Mesenteric fat pad (tissue), 1 donor: ENCODE measurements at regions not wholly inside any gene's neighbourhood (a gene's known extent, or its start where the extent isn't known, plus 50 kb on each side); places are given as distances from the start of the nearest gene placed in this dataset.
"Not testable (repeated sequence)": the region's sequence is repeated elsewhere in the genome, so short reads cannot be mapped to it uniquely, and the experiment has no call there.

ENCODE experiments used
- DNase-seq: peaks from one replicate; pipeline ENCODE4 v3.0.0-alpha.2; 2020; ENCODE audit warnings: low spot score
- donor health status: DM: yes; HTN: yes; CAD: no.

- no peak for DNase-seq
Observed at GRCh38 chr11:107276077-107276476, 181.5 kb downstream of the CWF19L2 start.

DNA sequence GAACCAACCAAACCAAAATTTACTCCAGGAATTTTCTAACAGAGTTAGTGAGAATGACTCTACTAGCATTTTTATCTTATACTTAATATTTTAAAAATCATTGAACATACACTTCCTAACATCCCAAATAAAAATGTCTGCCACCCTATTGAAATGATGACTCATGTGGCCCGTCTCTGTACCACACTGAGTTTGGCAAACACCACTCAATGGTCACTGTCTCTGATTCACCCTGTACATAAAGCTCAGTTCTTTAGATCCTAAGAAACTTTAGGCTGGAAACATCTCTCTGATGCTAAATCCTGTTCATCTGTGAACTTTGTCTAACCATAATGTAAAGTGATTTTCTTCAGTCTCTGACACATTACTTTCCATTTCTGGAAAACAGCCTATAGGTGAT is 182.0 kb downstream of the CWF19L2 start:
- no peak for DNase-seq

DNA sequence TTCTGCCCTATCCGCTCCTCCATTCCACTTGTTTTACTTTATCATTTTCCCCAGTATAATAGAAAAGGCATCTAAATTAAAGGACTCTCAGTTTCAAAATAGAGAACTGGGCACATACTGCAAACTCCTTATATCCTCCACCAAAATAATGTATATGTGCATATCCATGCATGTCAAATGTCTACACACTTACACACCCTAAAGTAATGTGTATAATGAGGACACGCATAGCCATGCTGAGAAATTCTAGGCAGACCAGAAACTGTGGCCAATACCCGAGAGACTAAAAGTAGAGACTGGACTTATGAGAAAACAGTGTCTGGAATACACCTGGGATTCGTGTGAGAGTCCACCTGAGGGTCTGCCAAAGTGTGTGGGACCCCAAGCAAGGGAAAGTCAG is 183.5 kb downstream of the CWF19L2 start:
- DNase-seq: no peak

GRCh38 chr11:107272561-107272960 is 185.1 kb downstream of the CWF19L2 start:
- no peak for DNase-seq

GRCh38 chr11:107271425-107271824 is 186.2 kb downstream of the CWF19L2 start:
- no peak for DNase-seq

- DNase-seq: no peak
Observed at GRCh38 chr11:107268977-107269376, 188.6 kb downstream of the CWF19L2 start.

- DNase-seq: no peak
Observed at GRCh38 chr11:107266455-107266854, 191.2 kb downstream of the CWF19L2 start.

- no peak for DNase-seq
Observed at GRCh38 chr11:107265591-107266121, 192.0 kb downstream of the CWF19L2 start.

GRCh38 chr11:107263844-107264563 is 193.6 kb downstream of the CWF19L2 start:
- no peak for DNase-seq

DNA sequence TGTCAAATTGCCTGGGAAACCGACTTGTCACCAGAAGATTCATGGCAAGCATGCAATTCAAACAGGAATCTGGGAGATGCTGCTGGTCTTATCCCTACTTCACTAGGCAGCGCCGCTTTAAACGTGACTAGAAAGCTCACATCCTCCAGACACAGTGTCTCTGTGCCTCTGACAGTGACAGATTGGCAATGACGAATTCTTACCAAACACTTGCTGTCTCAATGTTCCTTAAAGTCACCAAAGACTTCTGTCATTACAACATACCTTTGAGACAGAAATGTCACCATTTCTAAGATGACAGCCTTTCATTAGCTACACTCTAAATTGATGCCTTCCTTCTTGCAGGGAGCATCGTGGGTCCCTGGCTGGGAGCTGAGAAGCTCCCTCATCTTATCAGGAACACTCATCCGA is 197.8 kb downstream of the CWF19L2 start:
- no peak for DNase-seq

- DNase-seq: no peak
Observed at GRCh38 chr11:107257710-107258109, 199.9 kb downstream of the CWF19L2 start.

DNA sequence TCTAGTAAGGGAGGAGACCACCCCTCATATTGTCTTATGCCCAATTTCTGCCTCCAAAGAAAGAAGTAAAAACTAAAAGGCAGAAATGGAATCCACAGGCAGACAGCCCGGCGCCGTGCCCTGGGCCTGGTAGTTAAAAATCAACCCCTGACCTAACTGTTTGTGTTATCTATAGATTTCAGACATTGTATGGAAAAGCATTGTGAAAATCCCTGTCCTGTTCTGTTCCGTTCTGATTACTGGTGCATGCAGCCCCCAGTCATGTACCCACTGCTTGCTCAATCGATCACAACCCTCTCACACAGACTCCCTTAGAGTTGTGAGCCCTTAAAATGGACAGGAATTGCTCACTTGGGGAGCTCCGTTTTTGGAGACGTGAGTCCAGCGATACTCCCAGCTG is 204.0 kb downstream of the CWF19L2 start:
- not testable (repeated sequence) for DNase-seq

DNA sequence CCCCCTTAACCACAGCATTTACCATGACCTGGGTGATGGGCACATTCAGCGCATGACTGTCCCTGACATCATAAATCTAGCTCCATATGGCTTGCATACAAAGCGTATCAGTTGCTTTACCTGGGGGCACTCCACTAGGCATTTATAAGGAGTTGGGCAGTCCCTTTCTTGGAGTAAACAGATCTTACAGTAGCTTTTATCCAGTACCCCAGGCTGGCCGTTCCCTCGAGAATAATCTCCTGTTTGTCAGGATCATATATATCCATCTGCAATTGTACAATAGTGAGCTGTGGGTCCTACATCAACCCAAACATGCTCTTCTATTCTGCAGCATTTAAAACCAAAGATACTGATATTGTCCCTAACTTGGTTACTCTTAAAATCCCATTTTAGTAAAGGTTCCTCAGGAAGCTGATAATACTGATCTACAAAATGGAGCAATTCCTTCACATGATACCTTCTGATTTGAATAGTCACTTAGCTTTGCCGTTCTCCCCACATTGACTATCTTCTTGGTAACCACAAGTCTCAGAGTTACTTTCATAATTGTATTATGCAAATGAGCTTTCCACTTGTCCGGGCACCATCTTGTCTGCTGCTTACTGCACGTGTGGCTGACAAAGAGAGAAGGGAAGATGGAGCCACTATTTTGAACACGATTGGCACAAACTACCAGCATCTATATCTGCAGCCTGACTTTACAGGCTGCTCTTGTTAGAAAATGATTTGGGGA is 205.0 kb downstream of the CWF19L2 start:
- DNase-seq: no peak

- DNase-seq: no peak
Observed at GRCh38 chr11:107251298-107251697, 206.3 kb downstream of the CWF19L2 start.

GRCh38 chr11:107250017-107250416 is 207.6 kb downstream of the CWF19L2 start:
- no peak for DNase-seq

DNA sequence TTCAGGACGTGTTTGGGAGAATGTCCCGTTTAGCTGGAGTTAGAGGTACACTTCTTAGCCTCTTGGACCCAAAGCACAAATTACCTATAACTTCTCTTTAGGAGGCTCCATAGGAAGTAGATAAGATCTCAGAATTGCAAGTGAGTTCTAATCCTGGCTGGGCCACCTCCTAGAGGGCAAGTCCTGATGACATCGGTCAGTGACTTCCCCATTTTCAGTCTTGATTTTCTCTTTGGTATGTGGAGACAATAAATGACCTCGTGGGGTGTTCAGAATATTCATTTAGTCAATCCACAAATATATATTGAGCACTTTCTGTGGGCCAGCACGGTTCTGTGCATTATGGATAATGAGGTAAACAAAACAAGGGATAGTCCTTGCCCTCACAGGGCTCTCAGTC is 208.6 kb downstream of the CWF19L2 start:
- no peak for DNase-seq

GRCh38 chr11:107247167-107247861 is 210.3 kb downstream of the CWF19L2 start:
- no peak for DNase-seq

GRCh38 chr11:107243929-107244328 is 213.7 kb downstream of the CWF19L2 start:
- no peak for DNase-seq

GRCh38 chr11:107232451-107232850 is 214.2 kb upstream of the GUCY1A2 start:
- DNase-seq: no peak

- no peak for DNase-seq
Observed at GRCh38 chr11:107224836-107225235, 206.6 kb upstream of the GUCY1A2 start.

GRCh38 chr11:107222916-107223460 is 204.7 kb upstream of the GUCY1A2 start:
- no peak for DNase-seq

DNA sequence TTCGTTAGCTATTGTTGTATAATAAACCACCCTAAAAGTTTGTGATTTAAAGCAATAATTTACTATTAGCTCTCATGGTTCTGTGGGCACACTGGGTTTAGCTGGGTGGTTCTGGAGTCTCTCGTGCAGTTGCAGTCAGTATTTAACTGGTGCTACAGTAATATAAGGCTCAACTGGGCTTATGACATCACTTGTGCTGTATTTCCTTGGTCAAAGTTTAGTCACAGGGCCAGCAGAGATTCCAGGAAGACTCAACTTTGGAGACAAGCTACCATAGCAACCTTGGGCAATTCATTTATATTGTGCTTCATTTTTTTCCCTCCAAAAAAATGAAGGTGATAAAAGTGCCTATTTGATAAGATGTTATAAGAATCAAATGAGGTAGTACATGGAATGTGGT is 204.2 kb upstream of the GUCY1A2 start:
- DNase-seq: no peak
